ENCODE measurements at regions not wholly inside any gene's neighbourhood (a gene's known extent, or its start where the extent isn't known, plus 50 kb on each side); places are given as distances from the start of the nearest gene placed in this dataset.
"Not testable (repeated sequence)": the region's sequence is repeated elsewhere in the genome, so short reads cannot be mapped to it uniquely, and the experiment has no call there.

GRCh38 chr22:10741210-10741609, 4786.8 kb upstream of the OR11H1 start:
- no peaks in the 10 kb centered on the region for H3K36me3 ChIP-seq (replicated peaks; ENCODE audit: insufficient read depth, low read depth)
- H3K9me2 ChIP-seq (replicated peaks; ENCODE audit: insufficient read depth) = no peaks in the 10 kb centered on the region
- H4K20me1 ChIP-seq (ENCODE audit: insufficient read depth, poor library complexity, severe bottlenecking) = no peaks in the 10 kb centered on the region
- H3K27ac ChIP-seq = no peak overlapping the region
- TF ChIP-seq EZH2 (IDR thresholded peaks at IDR 0.05; ENCODE audit: borderline replicate concordance) (no peak), EZH2phosphoT487 (IDR thresholded peaks at IDR 0.05; ENCODE audit: low read depth, severe bottlenecking, unreplicated experiment) (no peak), CTCF (IDR thresholded peaks at IDR 0.05; ENCODE audit: poor library complexity) (no peak)
- H2AFZ ChIP-seq = no peak overlapping the region
- no peaks in the 10 kb centered on the region for H3K79me2 ChIP-seq
- no peaks in the 10 kb centered on the region for H3K27me3 ChIP-seq
- 81% methylated on average over 23 of the region's 30 CpGs for WGBS (ENCODE audit: low lambda C conversion rate, missing lambda C conversion rate)
- peaks cover 8% of the 10 kb centered on the region for H3K9me3 ChIP-seq (ENCODE audit: low read depth)
- DNase-seq (ENCODE audit: low spot score) = no peak
- H3K4me1 ChIP-seq (ENCODE audit: insufficient read depth) = no peaks in the 10 kb centered on the region
- H3K4me2 ChIP-seq = no peak overlapping the region
- no peak overlapping the region for H3K4me3 ChIP-seq

GRCh38 chr22:10741776-10742630, 4786.0 kb upstream of the OR11H1 start:
- not testable (repeated sequence) for H3K4me2 ChIP-seq; H2AFZ ChIP-seq; H3K27me3 ChIP-seq; H3K4me3 ChIP-seq; H3K79me2 ChIP-seq; H3K27ac ChIP-seq; H3K9me2 ChIP-seq (replicated peaks; ENCODE audit: insufficient read depth); H3K4me1 ChIP-seq (ENCODE audit: insufficient read depth); H3K9me3 ChIP-seq (ENCODE audit: low read depth); H3K36me3 ChIP-seq (replicated peaks; ENCODE audit: insufficient read depth, low read depth); H4K20me1 ChIP-seq (ENCODE audit: insufficient read depth, poor library complexity, severe bottlenecking)
- DNase-seq (ENCODE audit: low spot score) = peak; percentile 34
- 90% methylated on average over 71 of the region's 76 CpGs for WGBS (ENCODE audit: low lambda C conversion rate, missing lambda C conversion rate)

- WGBS (ENCODE audit: low lambda C conversion rate, missing lambda C conversion rate) = 79% methylated on average over 5 of the region's 5 CpGs
- H3K27ac ChIP-seq; H3K4me2 ChIP-seq; H2AFZ ChIP-seq; H3K4me3 ChIP-seq; H3K79me2 ChIP-seq; H4K20me1 ChIP-seq (ENCODE audit: insufficient read depth, poor library complexity, severe bottlenecking); H3K9me3 ChIP-seq (ENCODE audit: low read depth); H3K4me1 ChIP-seq (ENCODE audit: insufficient read depth); H3K27me3 ChIP-seq; DNase-seq (ENCODE audit: low spot score); H3K9me2 ChIP-seq (replicated peaks; ENCODE audit: insufficient read depth); H3K36me3 ChIP-seq (replicated peaks; ENCODE audit: insufficient read depth, low read depth): not testable (repeated sequence)
Observed at GRCh38 chr22:10746382-10746781, 4781.6 kb upstream of the OR11H1 start.

- not testable (repeated sequence) for H3K27me3 ChIP-seq; H3K79me2 ChIP-seq; H3K36me3 ChIP-seq (replicated peaks; ENCODE audit: insufficient read depth, low read depth); H2AFZ ChIP-seq; H3K4me1 ChIP-seq (ENCODE audit: insufficient read depth); H3K9me2 ChIP-seq (replicated peaks; ENCODE audit: insufficient read depth); H3K4me3 ChIP-seq; H3K9me3 ChIP-seq (ENCODE audit: low read depth); H4K20me1 ChIP-seq (ENCODE audit: insufficient read depth, poor library complexity, severe bottlenecking); H3K27ac ChIP-seq; H3K4me2 ChIP-seq; DNase-seq (ENCODE audit: low spot score)
- WGBS (ENCODE audit: low lambda C conversion rate, missing lambda C conversion rate) = 51% methylated on average over 6 of the region's 6 CpGs
Observed at GRCh38 chr22:10747227-10747626, 4780.8 kb upstream of the OR11H1 start.

- H3K9me2 ChIP-seq (replicated peaks; ENCODE audit: insufficient read depth); H3K79me2 ChIP-seq; H3K27ac ChIP-seq; H3K4me2 ChIP-seq; H3K4me1 ChIP-seq (ENCODE audit: insufficient read depth); H3K27me3 ChIP-seq; H3K36me3 ChIP-seq (replicated peaks; ENCODE audit: insufficient read depth, low read depth); H3K9me3 ChIP-seq (ENCODE audit: low read depth); H2AFZ ChIP-seq; H4K20me1 ChIP-seq (ENCODE audit: insufficient read depth, poor library complexity, severe bottlenecking); DNase-seq (ENCODE audit: low spot score); H3K4me3 ChIP-seq: not testable (repeated sequence)
Observed at GRCh38 chr22:10748751-10749150, 4779.2 kb upstream of the OR11H1 start.

- H4K20me1 ChIP-seq (ENCODE audit: insufficient read depth, poor library complexity, severe bottlenecking); H3K9me2 ChIP-seq (replicated peaks; ENCODE audit: insufficient read depth); H3K4me2 ChIP-seq; H3K79me2 ChIP-seq; H3K27me3 ChIP-seq; H3K9me3 ChIP-seq (ENCODE audit: low read depth); H3K4me3 ChIP-seq; H3K27ac ChIP-seq; DNase-seq (ENCODE audit: low spot score); H3K4me1 ChIP-seq (ENCODE audit: insufficient read depth); H2AFZ ChIP-seq; H3K36me3 ChIP-seq (replicated peaks; ENCODE audit: insufficient read depth, low read depth): not testable (repeated sequence)
- WGBS (ENCODE audit: low lambda C conversion rate, missing lambda C conversion rate) = 31% methylated on average over 2 of the region's 2 CpGs
Observed at GRCh38 chr22:10749423-10749822, 4778.6 kb upstream of the OR11H1 start.

GRCh38 chr22:10753566-10753965, 4774.4 kb upstream of the OR11H1 start:
- DNase-seq (ENCODE audit: low spot score); H3K79me2 ChIP-seq; H3K4me2 ChIP-seq; H3K9me2 ChIP-seq (replicated peaks; ENCODE audit: insufficient read depth); H3K27ac ChIP-seq; H2AFZ ChIP-seq; H3K36me3 ChIP-seq (replicated peaks; ENCODE audit: insufficient read depth, low read depth); H3K4me3 ChIP-seq; H3K4me1 ChIP-seq (ENCODE audit: insufficient read depth); H3K27me3 ChIP-seq; H4K20me1 ChIP-seq (ENCODE audit: insufficient read depth, poor library complexity, severe bottlenecking): not testable (repeated sequence)
- WGBS (ENCODE audit: low lambda C conversion rate, missing lambda C conversion rate) = 63% methylated on average over 1 of the region's 1 CpG
- peaks cover 13% of the 10 kb centered on the region for H3K9me3 ChIP-seq (ENCODE audit: low read depth)

GRCh38 chr22:10755350-10755749, 4772.6 kb upstream of the OR11H1 start:
- not testable (repeated sequence) for H3K27ac ChIP-seq; H3K9me3 ChIP-seq (ENCODE audit: low read depth); H3K4me1 ChIP-seq (ENCODE audit: insufficient read depth); H3K4me2 ChIP-seq; H2AFZ ChIP-seq; H4K20me1 ChIP-seq (ENCODE audit: insufficient read depth, poor library complexity, severe bottlenecking); DNase-seq (ENCODE audit: low spot score); H3K9me2 ChIP-seq (replicated peaks; ENCODE audit: insufficient read depth); H3K27me3 ChIP-seq; H3K36me3 ChIP-seq (replicated peaks; ENCODE audit: insufficient read depth, low read depth); H3K79me2 ChIP-seq; H3K4me3 ChIP-seq
- 42% methylated on average over 3 of the region's 3 CpGs for WGBS (ENCODE audit: low lambda C conversion rate, missing lambda C conversion rate)
